ENCODE measurements at regions not wholly inside any gene's neighbourhood (a gene's known extent, or its start where the extent isn't known, plus 50 kb on each side); places are given as distances from the start of the nearest gene placed in this dataset.
"Not testable (repeated sequence)": the region's sequence is repeated elsewhere in the genome, so short reads cannot be mapped to it uniquely, and the experiment has no call there.

- no peak overlapping the region for H3K4me3 ChIP-seq (ENCODE audit: low read depth, low read length, poor library complexity, severe bottlenecking)
- H3K9me3 ChIP-seq (ENCODE audit: low read depth, low read length, poor library complexity, severe bottlenecking), result no peaks in the 10 kb centered on the region
- CTCF ChIA-PET, result no interaction called here
- H3K36me3 ChIP-seq (ENCODE audit: insufficient read depth, low read length, poor library complexity, severe bottlenecking), result no peaks in the 10 kb centered on the region
- intact Hi-C loops (cut with micrococcal nuclease; ENCODE audit: unreplicated experiment), result no loop called here
- no TSS peak for BruUV-seq (replicated peaks)
- POLR2A ChIA-PET (ENCODE audit: low non-redundant PET), result no interaction called here
- no peak overlapping the region for H3K27ac ChIP-seq (ENCODE audit: low read depth, low read length, poor library complexity, severe bottlenecking)
- no peaks in the 10 kb centered on the region for H3K4me1 ChIP-seq (ENCODE audit: insufficient read depth, low read length, poor library complexity, severe bottlenecking)
- DNase-seq (ENCODE audit: low spot score), result no peak
- no peaks in the 10 kb centered on the region for H3K27me3 ChIP-seq (replicated peaks; ENCODE audit: insufficient read depth, low read depth, low read length, poor library complexity)
- TF ChIP-seq EZH2 (IDR thresholded peaks at IDR 0.05; ENCODE audit: borderline replicate concordance, low read depth, low read length, poor library complexity, severe bottlenecking), result no peak
- TF ChIP-seq, protein P1, sequence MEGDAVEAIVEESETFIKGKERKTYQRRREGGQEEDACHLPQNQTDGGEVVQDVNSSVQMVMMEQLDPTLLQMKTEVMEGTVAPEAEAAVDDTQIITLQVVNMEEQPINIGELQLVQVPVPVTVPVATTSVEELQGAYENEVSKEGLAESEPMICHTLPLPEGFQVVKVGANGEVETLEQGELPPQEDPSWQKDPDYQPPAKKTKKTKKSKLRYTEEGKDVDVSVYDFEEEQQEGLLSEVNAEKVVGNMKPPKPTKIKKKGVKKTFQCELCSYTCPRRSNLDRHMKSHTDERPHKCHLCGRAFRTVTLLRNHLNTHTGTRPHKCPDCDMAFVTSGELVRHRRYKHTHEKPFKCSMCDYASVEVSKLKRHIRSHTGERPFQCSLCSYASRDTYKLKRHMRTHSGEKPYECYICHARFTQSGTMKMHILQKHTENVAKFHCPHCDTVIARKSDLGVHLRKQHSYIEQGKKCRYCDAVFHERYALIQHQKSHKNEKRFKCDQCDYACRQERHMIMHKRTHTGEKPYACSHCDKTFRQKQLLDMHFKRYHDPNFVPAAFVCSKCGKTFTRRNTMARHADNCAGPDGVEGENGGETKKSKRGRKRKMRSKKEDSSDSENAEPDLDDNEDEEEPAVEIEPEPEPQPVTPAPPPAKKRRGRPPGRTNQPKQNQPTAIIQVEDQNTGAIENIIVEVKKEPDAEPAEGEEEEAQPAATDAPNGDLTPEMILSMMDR (conservative IDR thresholded peaks at IDR 0.05; ENCODE audit: low read depth, low read length), result no peak
These were observed 69.5 kb upstream of the CFAP46 start for GRCh38 chr10:133011882-133012281.

GRCh38 chr10:133011393-133011792 is 69.0 kb upstream of the CFAP46 start:
- DNase-seq (ENCODE audit: low spot score); H3K4me1 ChIP-seq (ENCODE audit: insufficient read depth, low read length, poor library complexity, severe bottlenecking); H3K27me3 ChIP-seq (replicated peaks; ENCODE audit: insufficient read depth, low read depth, low read length, poor library complexity); H3K4me3 ChIP-seq (ENCODE audit: low read depth, low read length, poor library complexity, severe bottlenecking); POLR2A ChIA-PET (ENCODE audit: low non-redundant PET); H3K27ac ChIP-seq (ENCODE audit: low read depth, low read length, poor library complexity, severe bottlenecking); H3K9me3 ChIP-seq (ENCODE audit: low read depth, low read length, poor library complexity, severe bottlenecking); intact Hi-C loops (cut with micrococcal nuclease; ENCODE audit: unreplicated experiment); H3K36me3 ChIP-seq (ENCODE audit: insufficient read depth, low read length, poor library complexity, severe bottlenecking); BruUV-seq (replicated peaks); CTCF ChIA-PET: not testable (repeated sequence)

DNA sequence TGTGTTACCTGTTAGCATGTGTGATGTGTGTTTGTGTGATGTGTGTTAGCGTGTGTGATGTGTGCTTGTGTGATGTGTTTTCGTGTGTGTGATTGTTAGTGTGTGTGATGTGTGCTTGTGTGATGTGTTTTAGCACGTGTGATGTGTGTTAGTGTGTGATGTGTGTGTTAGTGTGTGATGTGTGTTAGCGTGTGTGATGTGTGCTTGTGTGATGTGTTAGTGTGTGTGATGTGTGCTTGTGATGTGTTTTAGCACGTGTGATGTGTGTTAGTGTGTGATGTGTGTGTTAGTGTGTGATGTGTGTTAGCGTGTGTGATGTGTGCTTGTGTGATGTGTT is 68.4 kb upstream of the CFAP46 start:
- H3K4me1 ChIP-seq (ENCODE audit: insufficient read depth, low read length, poor library complexity, severe bottlenecking); POLR2A ChIA-PET (ENCODE audit: low non-redundant PET); H3K4me3 ChIP-seq (ENCODE audit: low read depth, low read length, poor library complexity, severe bottlenecking); DNase-seq (ENCODE audit: low spot score); BruUV-seq (replicated peaks); CTCF ChIA-PET; H3K27me3 ChIP-seq (replicated peaks; ENCODE audit: insufficient read depth, low read depth, low read length, poor library complexity); H3K9me3 ChIP-seq (ENCODE audit: low read depth, low read length, poor library complexity, severe bottlenecking); H3K36me3 ChIP-seq (ENCODE audit: insufficient read depth, low read length, poor library complexity, severe bottlenecking); H3K27ac ChIP-seq (ENCODE audit: low read depth, low read length, poor library complexity, severe bottlenecking); intact Hi-C loops (cut with micrococcal nuclease; ENCODE audit: unreplicated experiment): not testable (repeated sequence)

- Histone ChIP-seq H3K4me1 (ENCODE audit: insufficient read depth, low read length, poor library complexity, severe bottlenecking) (no peaks in the 10 kb centered on the region), H3K36me3 (ENCODE audit: insufficient read depth, low read length, poor library complexity, severe bottlenecking) (no peaks in the 10 kb centered on the region), H3K27ac (ENCODE audit: low read depth, low read length, poor library complexity, severe bottlenecking) (no peak overlapping the region), H3K4me3 (ENCODE audit: low read depth, low read length, poor library complexity, severe bottlenecking) (no peak overlapping the region), H3K27me3 (replicated peaks; ENCODE audit: insufficient read depth, low read depth, low read length, poor library complexity) (no peaks in the 10 kb centered on the region), H3K9me3 (ENCODE audit: low read depth, low read length, poor library complexity, severe bottlenecking) (no peaks in the 10 kb centered on the region)
- no peak for DNase-seq (ENCODE audit: low spot score)
- ChIA-PET POLR2A (ENCODE audit: low non-redundant PET) (no interaction called here), CTCF (no interaction called here)
- intact Hi-C loops (cut with micrococcal nuclease; ENCODE audit: unreplicated experiment), result no loop called here
- no peak for TF ChIP-seq EZH2 (IDR thresholded peaks at IDR 0.05; ENCODE audit: borderline replicate concordance, low read depth, low read length, poor library complexity, severe bottlenecking)
- TF ChIP-seq, protein P1 (conservative IDR thresholded peaks at IDR 0.05; ENCODE audit: low read depth, low read length), result no peak
- BruUV-seq (replicated peaks), result no TSS peak
These were observed 67.9 kb upstream of the CFAP46 start for GRCh38 chr10:133010095-133010842.
